HG03196 (cell line): ENCODE measurements at regions not wholly inside any gene's neighbourhood (a gene's known extent, or its start where the extent isn't known, plus 50 kb on each side); places are given as distances from the start of the nearest gene placed in this dataset.
"Not testable (repeated sequence)": the region's sequence is repeated elsewhere in the genome, so short reads cannot be mapped to it uniquely, and the experiment has no call there.

ENCODE experiments used
- ATAC-seq: cut with Tn5 transposase; IDR thresholded peaks from one replicate; pipeline ENCODE4 v1.9.1; 2021; ENCODE audit not compliant: unreplicated experiment

GRCh38 chr6:28794175-28795002 is 129.4 kb downstream of the TRIM27 start:
- no peak for ATAC-seq

DNA sequence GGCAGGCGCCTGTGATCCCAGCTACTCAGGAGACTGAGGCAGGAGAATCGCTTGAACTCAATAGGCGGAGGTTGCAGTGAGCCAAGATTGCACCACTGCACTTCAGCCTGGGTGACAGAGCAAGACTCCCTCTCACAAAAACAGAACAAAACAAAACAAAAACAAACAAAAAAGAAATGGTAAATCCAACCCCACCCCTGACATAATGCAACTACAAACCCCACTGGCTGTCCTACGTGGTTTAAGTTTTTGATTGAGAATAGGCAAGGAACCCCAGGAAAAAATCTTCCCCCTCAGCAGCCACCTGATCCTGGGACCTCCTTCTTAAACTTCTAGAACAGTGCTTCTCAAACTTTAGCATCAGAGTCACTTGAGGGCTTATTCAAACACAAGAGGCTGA is 123.1 kb downstream of the TRIM27 start:
- not testable (repeated sequence) for ATAC-seq

- no peak for ATAC-seq
Observed at GRCh38 chr6:28802417-28803336, 121.1 kb downstream of the TRIM27 start.

GRCh38 chr6:28803337-28803709 is 120.5 kb downstream of the TRIM27 start:
- ATAC-seq, result no peak

DNA sequence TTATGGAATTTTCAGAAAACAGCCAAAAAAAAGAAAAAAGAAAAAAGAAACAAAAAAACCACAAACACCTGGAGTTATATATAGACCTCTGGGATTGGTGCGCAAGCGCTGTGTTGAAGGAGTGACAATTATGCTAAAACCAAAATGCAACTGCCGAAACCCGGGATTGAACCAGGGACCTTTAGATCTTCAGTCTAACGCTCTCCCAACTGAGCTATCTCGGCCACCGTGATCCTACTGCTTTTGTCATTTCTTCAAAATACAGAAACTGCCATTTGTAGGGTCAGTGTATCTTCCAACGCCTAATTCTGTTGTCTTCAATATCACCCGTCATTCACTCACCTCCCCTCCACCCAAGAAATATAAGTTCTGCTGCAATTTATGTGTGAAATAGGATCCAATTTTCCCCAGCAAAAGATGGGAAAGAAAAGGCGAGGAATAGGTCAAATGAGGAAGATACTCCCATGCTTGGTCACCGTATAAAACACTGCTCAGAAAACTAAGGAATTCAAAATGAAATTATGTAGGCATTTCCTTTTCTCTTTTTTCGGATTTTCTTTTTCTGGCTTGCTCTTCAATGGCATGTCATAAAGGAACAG is 116.0 kb downstream of the TRIM27 start:
- no peak for ATAC-seq

GRCh38 chr6:28808383-28808782 is 115.4 kb downstream of the TRIM27 start:
- no peak for ATAC-seq

DNA sequence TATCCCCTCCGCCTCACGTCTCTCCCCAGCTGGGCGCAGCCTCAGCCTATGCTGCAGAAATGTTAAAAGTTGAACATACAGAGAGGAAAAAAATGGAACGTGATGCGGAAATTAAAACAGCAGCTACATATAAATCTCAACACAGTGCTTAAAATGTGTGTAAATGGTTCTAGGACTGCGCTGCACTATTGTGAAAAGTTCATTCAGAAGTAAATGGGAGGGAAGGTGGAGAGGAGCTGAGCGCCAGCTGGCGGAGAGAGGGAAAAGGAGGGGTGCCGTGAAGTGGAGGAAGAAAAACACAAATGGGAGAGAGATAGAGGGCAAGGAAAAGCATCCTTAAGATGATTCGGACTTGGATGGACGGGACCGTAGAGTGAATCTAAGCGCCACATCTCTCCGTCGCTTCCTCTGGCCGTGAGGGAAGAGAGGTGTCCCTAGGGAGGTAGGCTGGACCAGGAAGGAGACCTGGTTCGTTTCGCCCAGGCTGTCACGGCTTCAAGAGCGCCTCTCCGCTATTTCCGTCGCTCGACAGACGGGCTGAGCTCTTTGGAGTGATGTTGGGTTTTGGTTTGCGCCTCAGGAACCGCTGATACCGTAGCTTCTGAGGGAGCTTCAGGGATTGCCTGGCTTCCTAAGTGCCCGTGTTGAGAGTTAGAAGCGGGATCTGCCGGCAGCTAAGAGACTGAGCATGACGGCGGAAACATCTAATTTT is 113.7 kb downstream of the TRIM27 start:
- ATAC-seq, result no peak

GRCh38 chr6:28810659-28811053 is 113.1 kb downstream of the TRIM27 start:
- ATAC-seq, result no peak

DNA sequence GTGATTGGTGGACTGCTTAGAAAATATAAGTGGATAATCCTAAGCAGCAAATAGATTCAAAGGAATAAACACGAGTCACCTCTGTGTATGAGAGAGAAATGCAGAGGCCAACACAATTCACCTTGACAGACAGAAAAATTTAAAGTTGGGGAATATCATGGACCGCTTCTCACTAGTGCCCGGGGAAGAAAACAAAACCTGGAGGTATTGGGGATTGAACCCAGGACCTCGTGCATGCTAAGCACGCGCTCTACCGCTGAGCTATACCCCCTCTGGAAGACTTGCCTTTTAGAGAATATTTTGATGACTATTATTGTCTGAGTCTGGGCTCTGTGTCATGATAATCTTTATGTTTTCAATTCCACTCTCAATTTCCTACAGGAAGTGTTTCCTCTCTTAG is 111.9 kb downstream of the TRIM27 start:
- ATAC-seq, result no peak

DNA sequence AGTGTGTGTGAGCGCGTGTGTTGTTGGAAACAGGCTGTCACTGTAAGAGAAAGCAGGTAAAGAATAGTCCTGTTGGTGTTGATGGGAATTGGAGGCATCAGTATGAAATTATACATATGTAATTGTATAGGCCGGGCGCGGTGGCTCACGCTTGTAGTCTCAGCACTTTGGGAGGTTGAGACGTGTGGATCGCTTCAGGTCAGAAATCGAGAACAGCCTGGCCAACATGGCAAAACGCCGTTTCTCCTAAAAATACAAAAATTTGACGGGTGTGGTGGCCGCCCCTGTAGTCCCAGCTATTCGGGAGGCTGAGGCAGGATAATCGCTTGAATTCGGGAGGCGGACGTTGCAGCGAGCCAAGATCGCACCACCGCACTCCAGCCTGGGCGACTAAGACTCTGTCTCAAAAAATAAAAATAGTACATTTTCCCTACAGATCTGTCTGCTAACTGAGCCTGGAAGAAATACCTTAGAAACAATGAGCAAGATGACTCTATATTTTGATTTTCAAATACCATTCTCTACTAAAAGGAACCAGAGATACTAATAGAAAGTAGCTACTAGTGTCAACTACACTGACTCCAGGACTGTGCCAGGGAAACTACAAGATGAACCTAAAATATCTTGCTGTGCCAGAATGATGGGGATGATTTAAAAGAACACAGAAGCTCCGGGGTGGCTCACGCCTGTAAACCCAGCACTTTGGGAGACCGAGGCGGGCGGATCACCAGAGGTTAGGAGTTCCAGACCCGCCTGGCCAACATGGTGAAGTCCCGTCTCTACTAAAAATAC is 110.8 kb downstream of the TRIM27 start:
- ATAC-seq, result no peak

GRCh38 chr6:28814032-28814976 is 109.5 kb downstream of the TRIM27 start:
- ATAC-seq, result no peak

- ATAC-seq, result no peak
Observed at GRCh38 chr6:28816339-28816908, 107.4 kb downstream of the TRIM27 start.

- no peak for ATAC-seq
Observed at GRCh38 chr6:28816909-28817807, 106.6 kb downstream of the TRIM27 start.

- no peak for ATAC-seq
Observed at GRCh38 chr6:28817808-28818145, 106.0 kb downstream of the TRIM27 start.

DNA sequence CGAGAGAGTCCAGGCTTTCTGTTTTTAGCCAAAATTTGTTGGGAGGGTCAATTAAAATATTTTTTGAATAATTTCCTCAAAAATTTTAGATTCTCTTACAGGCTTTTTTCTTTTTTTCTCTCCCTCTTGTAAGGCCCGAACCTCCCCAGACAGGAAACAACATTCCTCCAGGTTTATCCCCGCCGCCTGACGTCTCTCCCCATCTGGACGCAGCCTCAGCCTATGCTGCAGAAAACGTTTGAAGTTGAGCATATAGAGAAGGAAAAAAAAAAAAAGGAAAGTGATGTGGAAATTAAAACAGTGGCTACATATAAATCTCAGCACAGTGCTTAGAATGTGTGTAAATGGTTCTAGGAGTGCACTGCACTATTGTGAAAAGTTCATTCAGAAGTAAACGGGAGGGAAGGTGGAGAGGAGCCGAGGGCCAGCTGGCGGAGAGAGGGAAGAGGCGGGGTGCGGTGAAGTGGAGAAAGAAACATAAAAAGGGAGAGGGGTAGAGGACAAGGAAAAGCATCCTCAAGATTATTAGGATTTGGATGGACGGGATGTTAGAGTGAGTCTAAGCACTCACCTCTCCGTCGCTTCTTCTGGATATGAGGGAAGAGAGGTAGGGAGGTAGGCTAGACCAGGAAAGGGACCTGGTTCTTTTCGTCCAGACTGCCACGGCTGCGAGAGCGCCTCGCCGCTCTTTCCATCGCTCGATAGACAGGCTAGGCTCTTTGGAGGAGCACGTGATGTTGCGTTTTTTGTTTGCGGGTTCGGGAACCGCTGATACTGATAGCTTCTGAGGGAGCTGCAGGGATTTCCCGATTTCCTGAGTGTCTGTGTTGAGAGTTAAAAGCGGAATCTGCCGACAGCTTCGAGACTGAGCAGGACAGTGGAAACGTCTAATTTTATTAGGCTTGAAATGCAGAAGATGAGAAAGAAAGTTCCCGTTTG is 98.7 kb downstream of the TRIM27 start:
- ATAC-seq, result no peak

- no peak for ATAC-seq
Observed at GRCh38 chr6:28825732-28826293, 98.0 kb downstream of the TRIM27 start.
